ENCODE measurements at regions not wholly inside any gene's neighbourhood (a gene's known extent, or its start where the extent isn't known, plus 50 kb on each side); places are given as distances from the start of the nearest gene placed in this dataset.

DNA sequence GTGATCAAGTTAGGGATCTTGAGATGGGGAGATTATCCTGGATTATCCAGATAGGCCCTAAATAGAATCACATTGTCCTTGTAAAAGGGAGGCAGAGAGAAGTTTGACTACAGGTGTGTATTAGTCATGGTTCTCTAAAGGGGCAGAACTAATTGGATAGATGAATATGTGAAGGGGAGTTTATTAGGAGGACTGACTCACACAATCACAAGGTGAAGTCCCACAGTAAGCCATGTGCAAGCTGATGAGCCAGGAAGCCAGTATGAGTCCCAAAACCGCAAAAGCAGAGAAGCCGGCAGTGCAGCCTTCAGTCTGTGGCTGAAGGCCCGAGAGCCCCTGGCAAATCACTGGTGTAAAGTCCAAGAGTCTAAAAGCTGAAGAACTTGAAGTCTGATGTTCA lies 275.8 kb downstream of the KCNS3 start:
- no peak overlapping the region for H3K27ac ChIP-seq (ENCODE audit: low read depth, low read length)
- FAIRE-seq: no peak
- no peak overlapping the region for H3K4ac ChIP-seq (replicated peaks; ENCODE audit: insufficient read length, low read depth, low read length)
- H4K8ac ChIP-seq (ENCODE audit: extremely low read depth, insufficient read depth, low read length): no peak overlapping the region
- TF ChIP-seq CBX8 (IDR thresholded peaks at IDR 0.05; ENCODE audit: borderline replicate concordance, low read depth, low read length) (no peak), CEBPB (IDR thresholded peaks at IDR 0.05; ENCODE audit: low read depth, low read length) (no peak), ASH2L (IDR thresholded peaks at IDR 0.05; ENCODE audit: low read length) (no peak), POLR2AphosphoS5 (IDR thresholded peaks at IDR 0.05; ENCODE audit: low read depth, low read length) (no peak), TBP (IDR thresholded peaks at IDR 0.05; ENCODE audit: low read depth, low read length) (no peak)
- TF ChIP-seq, protein P1, sequence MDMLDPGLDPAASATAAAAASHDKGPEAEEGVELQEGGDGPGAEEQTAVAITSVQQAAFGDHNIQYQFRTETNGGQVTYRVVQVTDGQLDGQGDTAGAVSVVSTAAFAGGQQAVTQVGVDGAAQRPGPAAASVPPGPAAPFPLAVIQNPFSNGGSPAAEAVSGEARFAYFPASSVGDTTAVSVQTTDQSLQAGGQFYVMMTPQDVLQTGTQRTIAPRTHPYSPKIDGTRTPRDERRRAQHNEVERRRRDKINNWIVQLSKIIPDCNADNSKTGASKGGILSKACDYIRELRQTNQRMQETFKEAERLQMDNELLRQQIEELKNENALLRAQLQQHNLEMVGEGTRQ (IDR thresholded peaks at IDR 0.05; ENCODE audit: low read length): no peak
- no peak overlapping the region for H2BK12ac ChIP-seq (ENCODE audit: low read depth, low read length)
- no peak overlapping the region for H4K91ac ChIP-seq (replicated peaks; ENCODE audit: insufficient read length, low read length)
- H2BK120ac ChIP-seq (replicated peaks; ENCODE audit: low read depth, low read length): no peak overlapping the region
- no peak overlapping the region for H2AK5ac ChIP-seq (ENCODE audit: low read depth, low read length)
- H2BK5ac ChIP-seq (ENCODE audit: low read depth, low read length): no peak overlapping the region
- H2AFZ ChIP-seq (ENCODE audit: low read length): no peak overlapping the region
- no peak overlapping the region for H3K4me2 ChIP-seq (ENCODE audit: insufficient read depth in 1 of 2, low read depth in 2 of 2, low read length in 2 of 2)
- H2BK15ac ChIP-seq (ENCODE audit: low read length): no peak overlapping the region
- no peak overlapping the region for H3K23ac ChIP-seq (ENCODE audit: insufficient read length)
- no peaks in the 10 kb centered on the region for H3K79me1 ChIP-seq (ENCODE audit: low read depth, low read length)
- no peak overlapping the region for H3K18ac ChIP-seq (ENCODE audit: extremely low read depth, low read length)
- no peaks in the 10 kb centered on the region for H3K4me1 ChIP-seq (replicated peaks in 1 of 4; ENCODE audit: control insufficient read depth in 3 of 4, insufficient read depth in 4 of 4, low read length in 3 of 4)
- H3K79me2 ChIP-seq (ENCODE audit: control insufficient read depth in 1 of 2, insufficient read depth in 2 of 2, low read length in 2 of 2): no peaks in the 10 kb centered on the region
- DNase-seq (ENCODE audit: low read depth in 1 of 2, low spot score in 2 of 2): no peak
- H4K5ac ChIP-seq (ENCODE audit: insufficient read length, low read depth, low read length): no peak overlapping the region
- ChIA-PET CTCF (ENCODE audit: partially characterized antibody) (interaction anchor here (0.6 to 1.8 kb wide), 6 partner anchors 10 to 303 kb away, joined by 3 to 6 read pairs (median 4); no protein-coding TSS in a partner anchor), POLR2A (ENCODE audit: partially characterized antibody) (no interaction called here)
- no peaks in the 10 kb centered on the region for H3K27me3 ChIP-seq (replicated peaks in 1 of 4; ENCODE audit: control insufficient read depth in 3 of 4, extremely low read depth in 1 of 4, insufficient read depth in 3 of 4, low read length in 3 of 4)
- no peaks in the 10 kb centered on the region for H3K23me2 ChIP-seq (ENCODE audit: low read depth, low read length)
- H3K14ac ChIP-seq (ENCODE audit: insufficient read length): no peak overlapping the region
- WGBS, 2 experiments (ENCODE audit: extremely low coverage in 1 of 2, insufficient coverage in 1 of 2, insufficient read length in 1 of 2, insufficient replicate concordance in 2 of 2, low coverage in 1 of 2, low lambda C conversion rate in 2 of 2, missing lambda C conversion rate in 1 of 2): 94% methylated on average over 3 of the region's 3 CpGs; no CpG with 5 or more reads in 1 of the 2 experiments
- H3K36me3 ChIP-seq (ENCODE audit: control insufficient read depth in 2 of 4, insufficient read depth in 4 of 4, low read length in 3 of 4): no peaks in the 10 kb centered on the region
- no peak overlapping the region for H3K4me3 ChIP-seq (ENCODE audit: extremely low read depth in 1 of 4, insufficient read depth in 2 of 4, low read depth in 3 of 4, low read length in 4 of 4)
- H3K9me3 ChIP-seq (ENCODE audit: insufficient read depth in 2 of 2, low read depth in 1 of 2, low read length in 1 of 2): no peaks in the 10 kb centered on the region
- H2BK20ac ChIP-seq (ENCODE audit: low read length): no peak overlapping the region
- no peak overlapping the region for H3K56ac ChIP-seq (replicated peaks; ENCODE audit: insufficient read length, low read depth, low read length)
- H3K9ac ChIP-seq (replicated peaks in 1 of 4; ENCODE audit: extremely low read depth in 1 of 4, low read depth in 3 of 4, low read length in 3 of 4): no peak overlapping the region
- H4K20me1 ChIP-seq (replicated peaks in 1 of 2; ENCODE audit: control insufficient read depth in 1 of 2, insufficient read depth in 2 of 2, low read length in 2 of 2): no peaks in the 10 kb centered on the region
